ENCODE measurements at regions not wholly inside any gene's neighbourhood (a gene's known extent, or its start where the extent isn't known, plus 50 kb on each side); places are given as distances from the start of the nearest gene placed in this dataset.

GRCh38 chr7:52555805-52556204, 479.6 kb upstream of the POM121L12 start:
- TF ChIP-seq CTCF (IDR thresholded peaks at IDR 0.05): no peak
- TF ChIP-seq POLR2A (IDR thresholded peaks at IDR 0.05): no peak

All from thyroid gland (tissue), 4 donors.